ENCODE measurements at regions not wholly inside any gene's neighbourhood (a gene's known extent, or its start where the extent isn't known, plus 50 kb on each side); places are given as distances from the start of the nearest gene placed in this dataset.
"Not testable (repeated sequence)": the region's sequence is repeated elsewhere in the genome, so short reads cannot be mapped to it uniquely, and the experiment has no call there.

DNA sequence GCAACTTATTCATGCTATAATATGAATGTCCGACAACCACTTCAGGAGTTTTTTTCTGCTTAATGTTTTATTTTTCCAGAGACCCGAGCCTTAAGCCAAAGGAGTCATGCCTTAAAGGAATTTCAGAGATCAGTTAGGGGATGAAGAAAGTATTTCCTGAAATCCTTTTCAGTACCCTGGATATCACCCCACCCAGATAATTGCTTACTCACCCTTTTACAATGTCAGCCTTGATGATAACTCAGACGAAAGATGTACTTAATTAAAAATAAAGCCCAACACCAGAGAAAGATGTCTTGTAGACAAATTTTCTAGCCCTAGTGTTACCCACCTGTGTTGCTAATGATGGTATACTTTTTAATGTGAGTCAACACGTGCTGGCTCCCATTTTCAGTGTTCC lies 124.1 kb downstream of the XCL2 start:
- Mint-ChIP-seq H3K4me1 (ENCODE audit: low read depth) (peaks cover 39% of the 10 kb centered on the region), H3K9me3 (ENCODE audit: low read depth) (peaks cover 5% of the 10 kb centered on the region), H3K4me3 (no peak overlapping the region), H3K36me3 (no peaks in the 10 kb centered on the region), H3K27ac (peak overlapping the region; percentile 82), H3K27me3 (no peaks in the 10 kb centered on the region)

- H3K4me1 Mint-ChIP-seq (ENCODE audit: low read depth) = peaks cover 19% of the 10 kb centered on the region
- H3K4me3 Mint-ChIP-seq = no peak overlapping the region
- no peaks in the 10 kb centered on the region for H3K36me3 Mint-ChIP-seq
- H3K9me3 Mint-ChIP-seq (ENCODE audit: low read depth) = no peaks in the 10 kb centered on the region
- no peak overlapping the region for H3K27ac Mint-ChIP-seq
- no peaks in the 10 kb centered on the region for H3K27me3 Mint-ChIP-seq
These were observed 127.6 kb downstream of the XCL2 start for GRCh38 chr1:168416220-168416619.

DNA sequence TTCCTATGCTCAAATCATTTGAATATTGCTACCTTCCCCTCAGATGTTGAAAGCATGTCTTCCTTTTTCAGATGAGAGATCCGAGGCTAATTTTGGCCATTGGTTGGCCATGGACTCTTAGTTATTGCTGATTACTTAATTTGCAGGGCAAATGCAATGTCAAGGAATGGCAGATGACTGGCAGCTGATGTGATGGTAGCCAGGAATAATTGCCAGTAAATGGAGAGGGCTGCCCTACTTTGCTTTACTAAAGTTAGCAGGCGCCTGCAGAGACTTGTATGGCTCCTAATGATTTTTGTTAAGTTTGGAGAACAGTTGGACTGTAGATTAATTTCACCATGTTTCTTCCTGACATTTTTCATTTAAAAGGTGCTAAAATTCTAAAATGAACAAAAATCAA lies 128.9 kb downstream of the XCL2 start:
- Mint-ChIP-seq H3K27me3 (no peaks in the 10 kb centered on the region), H3K27ac (no peak overlapping the region), H3K4me1 (ENCODE audit: low read depth) (peaks cover 16% of the 10 kb centered on the region), H3K36me3 (no peaks in the 10 kb centered on the region), H3K9me3 (ENCODE audit: low read depth) (no peaks in the 10 kb centered on the region), H3K4me3 (no peak overlapping the region)

GRCh38 chr1:168410464-168410863 lies 129.8 kb downstream of the TBX19 start:
- peaks cover 44% of the 10 kb centered on the region for H3K4me1 Mint-ChIP-seq (ENCODE audit: low read depth)
- H3K4me3 Mint-ChIP-seq = no peak overlapping the region
- peak overlapping the region; percentile 58 for H3K27ac Mint-ChIP-seq
- H3K27me3 Mint-ChIP-seq = no peaks in the 10 kb centered on the region
- peaks cover 10% of the 10 kb centered on the region for H3K36me3 Mint-ChIP-seq
- H3K9me3 Mint-ChIP-seq (ENCODE audit: low read depth) = peaks cover 19% of the 10 kb centered on the region

- Mint-ChIP-seq H3K27ac (peak overlapping the region; percentile 93), H3K4me1 (ENCODE audit: low read depth) (peaks cover 44% of the 10 kb centered on the region), H3K4me3 (peak overlapping the region; percentile 75), H3K27me3 (no peaks in the 10 kb centered on the region), H3K9me3 (ENCODE audit: low read depth) (peaks cover 19% of the 10 kb centered on the region), H3K36me3 (peaks cover 10% of the 10 kb centered on the region)
These were observed 128.2 kb downstream of the TBX19 start for GRCh38 chr1:168408884-168409283.

DNA sequence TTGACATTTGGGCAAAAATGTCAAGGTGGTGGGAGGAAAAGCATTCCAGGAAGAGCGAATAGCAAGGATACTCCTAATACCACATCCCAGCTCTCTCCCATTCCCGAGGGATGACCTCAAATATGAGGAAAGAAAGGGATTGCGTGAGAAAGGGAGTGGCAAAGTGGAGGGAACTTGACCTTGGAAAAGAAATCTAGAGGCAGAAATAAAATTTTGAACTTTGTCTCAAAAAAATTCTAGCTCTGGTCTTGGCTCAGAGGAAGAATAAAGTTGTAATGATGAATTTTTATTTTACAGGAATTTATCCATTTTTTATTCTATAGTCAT lies 127.8 kb downstream of the TBX19 start:
- H3K9me3 Mint-ChIP-seq (ENCODE audit: low read depth) = peaks cover 19% of the 10 kb centered on the region
- H3K27ac Mint-ChIP-seq = peak overlapping the region; percentile 93
- no peaks in the 10 kb centered on the region for H3K27me3 Mint-ChIP-seq
- H3K36me3 Mint-ChIP-seq = peaks cover 10% of the 10 kb centered on the region
- peak overlapping the region; percentile 75 for H3K4me3 Mint-ChIP-seq
- H3K4me1 Mint-ChIP-seq (ENCODE audit: low read depth) = peaks cover 44% of the 10 kb centered on the region

DNA sequence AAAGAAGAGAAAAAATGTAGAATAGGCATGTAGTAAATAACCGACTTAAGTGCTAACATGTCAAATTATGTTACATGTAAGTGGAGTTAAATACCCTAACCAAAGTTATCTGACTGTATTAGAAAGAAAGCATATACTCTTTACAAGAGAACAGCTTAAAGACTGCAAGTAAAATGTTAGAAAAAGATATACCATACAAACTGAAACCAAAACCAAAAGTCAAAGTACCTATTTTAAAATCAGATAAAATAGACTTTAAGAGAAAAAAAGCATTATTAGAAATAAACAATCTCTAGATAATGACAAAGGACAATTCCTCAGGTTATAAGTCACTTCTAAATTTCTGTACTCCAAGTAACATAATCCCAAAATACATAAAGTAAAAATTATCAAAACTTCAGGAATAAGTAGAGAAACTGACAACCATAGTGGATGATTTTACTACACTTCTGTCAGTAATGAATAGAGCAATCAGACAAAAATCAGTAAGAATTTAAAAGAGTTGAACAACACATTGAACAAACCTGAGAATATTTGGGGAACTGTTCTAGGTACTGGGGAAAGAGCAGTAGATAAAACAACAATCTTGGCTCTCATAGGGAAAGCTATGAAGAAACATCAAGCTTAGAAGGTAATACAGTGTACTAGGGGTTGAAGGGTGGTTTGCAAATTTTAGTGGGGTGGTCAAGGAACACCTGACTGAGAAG lies 127.3 kb downstream of the TBX19 start:
- Mint-ChIP-seq H3K27ac (peak overlapping the region; percentile 93), H3K36me3 (peaks cover 10% of the 10 kb centered on the region), H3K27me3 (no peaks in the 10 kb centered on the region), H3K4me1 (ENCODE audit: low read depth) (peaks cover 43% of the 10 kb centered on the region), H3K9me3 (ENCODE audit: low read depth) (peaks cover 19% of the 10 kb centered on the region), H3K4me3 (peak overlapping the region; percentile 75)

DNA sequence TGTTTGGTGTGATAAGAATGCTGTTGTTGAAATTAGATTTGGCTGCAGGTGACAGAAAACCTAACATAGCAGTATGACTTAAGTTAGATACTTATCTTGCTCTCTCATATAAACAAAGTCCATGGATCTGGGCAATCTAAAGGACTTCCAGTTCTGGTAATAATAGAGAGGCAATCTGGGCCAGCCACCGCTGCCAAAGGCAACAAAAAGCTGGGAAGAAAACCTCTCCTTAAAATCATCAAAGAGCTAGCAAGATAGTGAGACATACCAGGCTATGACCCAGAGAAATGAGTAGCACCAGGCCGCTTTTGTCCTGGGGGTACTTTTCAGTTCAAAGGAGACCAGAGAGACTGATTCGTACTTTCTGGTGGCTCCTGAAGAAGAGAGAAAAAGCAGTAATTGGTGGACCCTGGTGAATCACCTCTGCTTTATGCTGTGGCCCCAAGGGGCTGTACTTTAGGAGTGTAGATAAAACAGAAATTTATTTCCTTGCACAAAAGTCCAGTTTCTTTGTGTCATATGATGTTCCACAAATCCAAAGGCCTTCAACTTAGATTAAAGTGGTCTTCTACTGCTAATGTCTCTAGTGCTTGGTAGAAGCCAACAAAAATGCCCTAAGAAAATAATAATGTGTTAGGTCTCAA lies 125.4 kb downstream of the TBX19 start:
- H3K4me3 Mint-ChIP-seq = no peak overlapping the region
- no peaks in the 10 kb centered on the region for H3K27me3 Mint-ChIP-seq
- no peak overlapping the region for H3K27ac Mint-ChIP-seq
- H3K36me3 Mint-ChIP-seq = peaks cover 10% of the 10 kb centered on the region
- peaks cover 19% of the 10 kb centered on the region for H3K9me3 Mint-ChIP-seq (ENCODE audit: low read depth)
- peaks cover 43% of the 10 kb centered on the region for H3K4me1 Mint-ChIP-seq (ENCODE audit: low read depth)

- Mint-ChIP-seq H3K27ac (no peak overlapping the region), H3K4me1 (ENCODE audit: low read depth) (peaks cover 29% of the 10 kb centered on the region), H3K27me3 (no peaks in the 10 kb centered on the region), H3K4me3 (no peak overlapping the region), H3K9me3 (ENCODE audit: low read depth) (peaks cover 11% of the 10 kb centered on the region), H3K36me3 (peaks cover 6% of the 10 kb centered on the region)
These were observed 122.5 kb downstream of the TBX19 start for GRCh38 chr1:168403140-168403539.

- not testable (repeated sequence) for H3K36me3 Mint-ChIP-seq; H3K4me3 Mint-ChIP-seq; H3K27ac Mint-ChIP-seq; H3K9me3 Mint-ChIP-seq (ENCODE audit: low read depth); H3K27me3 Mint-ChIP-seq
- peaks cover 22% of the 10 kb centered on the region for H3K4me1 Mint-ChIP-seq (ENCODE audit: low read depth)
These were observed 121.8 kb downstream of the TBX19 start for GRCh38 chr1:168402466-168402865.

GRCh38 chr1:168401341-168401740 lies 120.7 kb downstream of the TBX19 start:
- Mint-ChIP-seq H3K4me1 (ENCODE audit: low read depth) (peaks cover 14% of the 10 kb centered on the region), H3K4me3 (no peak overlapping the region), H3K36me3 (peaks cover under 1% of the 10 kb centered on the region), H3K9me3 (ENCODE audit: low read depth) (no peaks in the 10 kb centered on the region), H3K27me3 (no peaks in the 10 kb centered on the region), H3K27ac (no peak overlapping the region)

- Mint-ChIP-seq H3K27me3 (no peaks in the 10 kb centered on the region), H3K9me3 (ENCODE audit: low read depth) (no peaks in the 10 kb centered on the region), H3K27ac (no peak overlapping the region), H3K36me3 (no peaks in the 10 kb centered on the region), H3K4me1 (ENCODE audit: low read depth) (peaks cover 14% of the 10 kb centered on the region), H3K4me3 (no peak overlapping the region)
These were observed 119.5 kb downstream of the TBX19 start for GRCh38 chr1:168400139-168400538.

DNA sequence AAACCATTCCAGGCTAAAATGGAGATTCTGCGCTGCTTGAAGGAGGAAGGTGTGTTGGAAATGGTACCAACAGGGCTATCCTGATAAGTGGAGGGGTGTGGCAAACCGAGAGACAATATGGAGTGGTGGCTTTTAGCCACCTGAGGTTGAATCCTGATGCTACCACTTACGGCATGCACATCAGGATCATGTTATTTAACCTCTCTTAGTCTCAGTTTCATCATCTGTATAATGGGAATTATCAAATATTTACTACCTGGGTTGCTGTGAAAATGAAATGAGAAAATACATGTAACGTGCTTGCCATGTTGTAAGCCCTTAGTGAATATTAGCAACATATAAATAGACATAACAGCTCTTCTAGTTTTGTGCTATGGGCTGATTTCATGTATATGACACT lies 117.1 kb downstream of the TBX19 start:
- Mint-ChIP-seq H3K9me3 (ENCODE audit: low read depth) (no peaks in the 10 kb centered on the region), H3K36me3 (no peaks in the 10 kb centered on the region), H3K4me3 (no peak overlapping the region), H3K27ac (no peak overlapping the region), H3K27me3 (no peaks in the 10 kb centered on the region), H3K4me1 (ENCODE audit: low read depth) (peaks cover 14% of the 10 kb centered on the region)

- no peak overlapping the region for H3K27ac Mint-ChIP-seq
- H3K27me3 Mint-ChIP-seq = no peaks in the 10 kb centered on the region
- peaks cover 2% of the 10 kb centered on the region for H3K36me3 Mint-ChIP-seq
- H3K4me1 Mint-ChIP-seq (ENCODE audit: low read depth) = peaks cover 16% of the 10 kb centered on the region
- H3K9me3 Mint-ChIP-seq (ENCODE audit: low read depth) = no peaks in the 10 kb centered on the region
- no peak overlapping the region for H3K4me3 Mint-ChIP-seq
These were observed 116.4 kb downstream of the TBX19 start for GRCh38 chr1:168396940-168397684.

GRCh38 chr1:168396508-168396907 lies 115.8 kb downstream of the TBX19 start:
- Mint-ChIP-seq H3K36me3 (peaks cover 2% of the 10 kb centered on the region), H3K4me3 (no peak overlapping the region), H3K27ac (no peak overlapping the region), H3K27me3 (no peaks in the 10 kb centered on the region), H3K9me3 (ENCODE audit: low read depth) (no peaks in the 10 kb centered on the region), H3K4me1 (ENCODE audit: low read depth) (peaks cover 16% of the 10 kb centered on the region)

Measured in activated naive CD8-positive, alpha-beta T cell (primary cell).